PFSK-1 (cell line): ENCODE measurements at regions not wholly inside any gene's neighbourhood (a gene's known extent, or its start where the extent isn't known, plus 50 kb on each side); places are given as distances from the start of the nearest gene placed in this dataset.

Experiments
- FOXP2 ChIP-seq: optimal IDR thresholded peaks from 2 replicates; pipeline ENCODE3; 2011; ENCODE audit warnings: borderline replicate concordance, control low read depth, inconsistent platforms; ENCODE audit not compliant: insufficient read depth; ENCODE audit errors: extremely low read length, extremely low read depth
- POLR2AphosphoS5 ChIP-seq: IDR thresholded peaks from 2 replicates; pipeline ENCODE4 v1.6.1; 2012; ENCODE audit warnings: low read depth, mild to moderate bottlenecking, control low read depth, low read length, moderate library complexity
- SIN3A ChIP-seq: IDR thresholded peaks from 2 replicates; pipeline ENCODE4 v1.6.1; 2012; ENCODE audit warnings: mild to moderate bottlenecking, low read length, moderate library complexity, borderline replicate concordance; ENCODE audit not compliant: insufficient read depth
- TAF1 ChIP-seq: IDR thresholded peaks from 2 replicates; pipeline ENCODE4 v1.6.1; 2012; ENCODE audit warnings: low read length, control low read depth, borderline replicate concordance; ENCODE audit not compliant: insufficient read depth
- TF ChIP-seq, protein P1 (sequence below), 2 experiments: IDR thresholded peaks; 2 replicates each; pipeline versions ENCODE4 v1.6.1 to v1.8.0; 2011 to 2012; ENCODE audit warnings: low read depth in 2 of 2, low read length in 2 of 2, control low read depth in 1 of 2, inconsistent platforms in 1 of 2, mild to moderate bottlenecking in 1 of 2, moderate library complexity in 1 of 2; ENCODE audit not compliant: insufficient read depth in 1 of 2

- no peak for TF ChIP-seq POLR2AphosphoS5
- TF ChIP-seq TAF1 = no peak
- TF ChIP-seq, protein P1, sequence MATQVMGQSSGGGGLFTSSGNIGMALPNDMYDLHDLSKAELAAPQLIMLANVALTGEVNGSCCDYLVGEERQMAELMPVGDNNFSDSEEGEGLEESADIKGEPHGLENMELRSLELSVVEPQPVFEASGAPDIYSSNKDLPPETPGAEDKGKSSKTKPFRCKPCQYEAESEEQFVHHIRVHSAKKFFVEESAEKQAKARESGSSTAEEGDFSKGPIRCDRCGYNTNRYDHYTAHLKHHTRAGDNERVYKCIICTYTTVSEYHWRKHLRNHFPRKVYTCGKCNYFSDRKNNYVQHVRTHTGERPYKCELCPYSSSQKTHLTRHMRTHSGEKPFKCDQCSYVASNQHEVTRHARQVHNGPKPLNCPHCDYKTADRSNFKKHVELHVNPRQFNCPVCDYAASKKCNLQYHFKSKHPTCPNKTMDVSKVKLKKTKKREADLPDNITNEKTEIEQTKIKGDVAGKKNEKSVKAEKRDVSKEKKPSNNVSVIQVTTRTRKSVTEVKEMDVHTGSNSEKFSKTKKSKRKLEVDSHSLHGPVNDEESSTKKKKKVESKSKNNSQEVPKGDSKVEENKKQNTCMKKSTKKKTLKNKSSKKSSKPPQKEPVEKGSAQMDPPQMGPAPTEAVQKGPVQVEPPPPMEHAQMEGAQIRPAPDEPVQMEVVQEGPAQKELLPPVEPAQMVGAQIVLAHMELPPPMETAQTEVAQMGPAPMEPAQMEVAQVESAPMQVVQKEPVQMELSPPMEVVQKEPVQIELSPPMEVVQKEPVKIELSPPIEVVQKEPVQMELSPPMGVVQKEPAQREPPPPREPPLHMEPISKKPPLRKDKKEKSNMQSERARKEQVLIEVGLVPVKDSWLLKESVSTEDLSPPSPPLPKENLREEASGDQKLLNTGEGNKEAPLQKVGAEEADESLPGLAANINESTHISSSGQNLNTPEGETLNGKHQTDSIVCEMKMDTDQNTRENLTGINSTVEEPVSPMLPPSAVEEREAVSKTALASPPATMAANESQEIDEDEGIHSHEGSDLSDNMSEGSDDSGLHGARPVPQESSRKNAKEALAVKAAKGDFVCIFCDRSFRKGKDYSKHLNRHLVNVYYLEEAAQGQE (IDR thresholded peaks at IDR 0.05; ENCODE audit: insufficient read depth in 1 of 2, low read depth in 2 of 2, low read length in 2 of 2) = no peak
- TF ChIP-seq SIN3A = no peak
- TF ChIP-seq FOXP2 = no peak
Measured at GRCh38 chr7:19213746-19214145, 68.5 kb upstream of the FERD3L start.
